ENCODE measurements at regions not wholly inside any gene's neighbourhood (a gene's known extent, or its start where the extent isn't known, plus 50 kb on each side); places are given as distances from the start of the nearest gene placed in this dataset.

DNA sequence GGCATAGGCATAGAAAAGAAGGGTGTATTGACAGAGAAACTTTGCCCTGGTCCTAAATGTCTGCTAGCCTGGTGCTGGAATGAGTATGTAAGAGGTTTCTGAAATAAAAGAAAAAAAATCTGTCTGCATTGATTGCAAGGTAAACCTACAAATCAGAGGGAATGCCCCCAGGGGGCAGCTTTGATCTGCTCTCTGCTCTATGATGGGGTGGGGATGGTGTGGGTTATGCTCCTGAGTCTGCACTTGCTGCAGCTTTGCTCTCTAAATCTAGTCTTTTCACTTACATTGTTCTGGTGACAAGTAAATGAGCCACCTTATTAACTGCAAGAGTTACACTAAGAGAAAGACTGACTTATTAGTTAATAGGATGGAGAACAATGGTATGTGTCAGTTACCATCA is 468.4 kb upstream of the STXBP6 start:
- TF ChIP-seq, protein P1, sequence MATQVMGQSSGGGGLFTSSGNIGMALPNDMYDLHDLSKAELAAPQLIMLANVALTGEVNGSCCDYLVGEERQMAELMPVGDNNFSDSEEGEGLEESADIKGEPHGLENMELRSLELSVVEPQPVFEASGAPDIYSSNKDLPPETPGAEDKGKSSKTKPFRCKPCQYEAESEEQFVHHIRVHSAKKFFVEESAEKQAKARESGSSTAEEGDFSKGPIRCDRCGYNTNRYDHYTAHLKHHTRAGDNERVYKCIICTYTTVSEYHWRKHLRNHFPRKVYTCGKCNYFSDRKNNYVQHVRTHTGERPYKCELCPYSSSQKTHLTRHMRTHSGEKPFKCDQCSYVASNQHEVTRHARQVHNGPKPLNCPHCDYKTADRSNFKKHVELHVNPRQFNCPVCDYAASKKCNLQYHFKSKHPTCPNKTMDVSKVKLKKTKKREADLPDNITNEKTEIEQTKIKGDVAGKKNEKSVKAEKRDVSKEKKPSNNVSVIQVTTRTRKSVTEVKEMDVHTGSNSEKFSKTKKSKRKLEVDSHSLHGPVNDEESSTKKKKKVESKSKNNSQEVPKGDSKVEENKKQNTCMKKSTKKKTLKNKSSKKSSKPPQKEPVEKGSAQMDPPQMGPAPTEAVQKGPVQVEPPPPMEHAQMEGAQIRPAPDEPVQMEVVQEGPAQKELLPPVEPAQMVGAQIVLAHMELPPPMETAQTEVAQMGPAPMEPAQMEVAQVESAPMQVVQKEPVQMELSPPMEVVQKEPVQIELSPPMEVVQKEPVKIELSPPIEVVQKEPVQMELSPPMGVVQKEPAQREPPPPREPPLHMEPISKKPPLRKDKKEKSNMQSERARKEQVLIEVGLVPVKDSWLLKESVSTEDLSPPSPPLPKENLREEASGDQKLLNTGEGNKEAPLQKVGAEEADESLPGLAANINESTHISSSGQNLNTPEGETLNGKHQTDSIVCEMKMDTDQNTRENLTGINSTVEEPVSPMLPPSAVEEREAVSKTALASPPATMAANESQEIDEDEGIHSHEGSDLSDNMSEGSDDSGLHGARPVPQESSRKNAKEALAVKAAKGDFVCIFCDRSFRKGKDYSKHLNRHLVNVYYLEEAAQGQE (IDR thresholded peaks at IDR 0.05; ENCODE audit: low read depth), result no peak
- TF ChIP-seq RAD21 (IDR thresholded peaks at IDR 0.05; ENCODE audit: low read depth), result no peak
- no peak for TF ChIP-seq TEAD4 (IDR thresholded peaks at IDR 0.05)
